Transverse colon (tissue), 4 donors: ENCODE measurements at regions not wholly inside any gene's neighbourhood (a gene's known extent, or its start where the extent isn't known, plus 50 kb on each side); places are given as distances from the start of the nearest gene placed in this dataset.

Experiments
- POLR2A ChIP-seq: fragments of 450-650 bp; IDR thresholded peaks from one replicate; pipeline ENCODE4 v1.6.1; 2016; ENCODE audit warnings: antibody characterized with exemption, mild to moderate bottlenecking, moderate library complexity
- POLR2AphosphoS5 ChIP-seq, 3 donors: sonication (generic); formaldehyde crosslinking; IDR thresholded peaks; one replicate each; pipeline ENCODE4 v1.6.1; 2016; ENCODE audit warnings: antibody characterized with exemption in 3 of 3
- TF ChIP-seq, protein P1 (sequence below), 5 experiments: fragments of 200-600 bp in 3 of 5; fragments of 450-650 bp in 2 of 5; sonication (generic) in 3 of 5; IDR thresholded peaks; 1 replicate in 2 of 5; 2 replicates in 3 of 5; pipeline ENCODE4 v1.5.1; 2016 to 2017; ENCODE audit warnings: antibody characterized with exemption in 5 of 5, inconsistent platforms in 3 of 5, mild to moderate bottlenecking in 2 of 5, moderate library complexity in 1 of 5

DNA sequence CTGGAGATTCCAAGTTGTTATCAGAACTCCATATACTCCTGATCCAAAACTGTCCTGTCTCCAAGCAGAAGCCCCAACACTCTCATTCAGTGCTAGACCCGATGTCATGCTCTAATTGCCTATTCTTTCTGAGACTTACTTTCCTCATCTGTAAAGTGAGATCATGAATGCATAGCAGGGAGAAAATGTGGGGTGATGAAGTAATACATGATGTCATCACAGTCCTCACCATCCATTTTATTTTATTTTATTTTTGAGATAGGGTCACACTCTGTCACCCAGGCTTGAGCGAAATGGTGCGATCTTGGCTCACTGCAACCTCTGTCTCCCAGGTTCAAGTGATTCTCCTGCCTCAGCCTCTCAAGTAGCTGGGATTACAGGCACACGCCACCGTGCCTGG is 1554.0 kb upstream of the ADGRL3 start:
- TF ChIP-seq, protein P1, sequence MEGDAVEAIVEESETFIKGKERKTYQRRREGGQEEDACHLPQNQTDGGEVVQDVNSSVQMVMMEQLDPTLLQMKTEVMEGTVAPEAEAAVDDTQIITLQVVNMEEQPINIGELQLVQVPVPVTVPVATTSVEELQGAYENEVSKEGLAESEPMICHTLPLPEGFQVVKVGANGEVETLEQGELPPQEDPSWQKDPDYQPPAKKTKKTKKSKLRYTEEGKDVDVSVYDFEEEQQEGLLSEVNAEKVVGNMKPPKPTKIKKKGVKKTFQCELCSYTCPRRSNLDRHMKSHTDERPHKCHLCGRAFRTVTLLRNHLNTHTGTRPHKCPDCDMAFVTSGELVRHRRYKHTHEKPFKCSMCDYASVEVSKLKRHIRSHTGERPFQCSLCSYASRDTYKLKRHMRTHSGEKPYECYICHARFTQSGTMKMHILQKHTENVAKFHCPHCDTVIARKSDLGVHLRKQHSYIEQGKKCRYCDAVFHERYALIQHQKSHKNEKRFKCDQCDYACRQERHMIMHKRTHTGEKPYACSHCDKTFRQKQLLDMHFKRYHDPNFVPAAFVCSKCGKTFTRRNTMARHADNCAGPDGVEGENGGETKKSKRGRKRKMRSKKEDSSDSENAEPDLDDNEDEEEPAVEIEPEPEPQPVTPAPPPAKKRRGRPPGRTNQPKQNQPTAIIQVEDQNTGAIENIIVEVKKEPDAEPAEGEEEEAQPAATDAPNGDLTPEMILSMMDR (IDR thresholded peaks at IDR 0.05), result no peak
- TF ChIP-seq POLR2A (no peak), POLR2AphosphoS5 (IDR thresholded peaks at IDR 0.05) (no peak)
